HCT116 (cell line): ENCODE measurements at regions not wholly inside any gene's neighbourhood (a gene's known extent, or its start where the extent isn't known, plus 50 kb on each side); places are given as distances from the start of the nearest gene placed in this dataset.

Experiments
- ATAC-seq: fragments of 200-7000 bp; cut with Tn5 transposase; 2 replicates; pipeline ENCODE4 v1.9.1; 2020; ENCODE audit warnings: mild to moderate bottlenecking, moderate library complexity
- BruUV-seq: library from RNA; stranded (reverse); fragments of 400-500 nt; replicated peaks from 2 replicates; lab custom pipeline; 2021; lab: Mats Ljungman, UMichigan
- CTCF ChIA-PET: fragments of 300-600 bp; sonication (Branson Sonifier 250); formaldehyde crosslinking; loops from one replicate; lab custom pipeline; 2021; ENCODE audit warnings: antibody characterized with exemption; lab: Charles Lee
- POLR2A ChIA-PET: fragments of 300-600, 350-600 bp; sonication (Branson Sonifier 250); formaldehyde crosslinking; loops from one replicate; lab custom pipeline; 2021; ENCODE audit warnings: antibody characterized with exemption; lab: Charles Lee
- RAD21 ChIA-PET, 2 experiments: fragments of 300-600 bp; sonication (Branson Sonifier 250); formaldehyde crosslinking; loops; one replicate each; lab custom pipeline; 2023; ENCODE audit warnings: low total read pairs in 2 of 2; ENCODE audit not compliant: uncharacterized antibody in 2 of 2, unreplicated experiment in 2 of 2, low non-redundant PET in 1 of 2; lab: Charles Lee
- DNase-seq: peaks from one replicate; pipeline ENCODE4 v3.0.0-alpha.2; 2010; ENCODE audit warnings: low read depth, low spot score
- H2AFZ ChIP-seq: fragments of 200-600 bp; shearing (Covaris generic), sonication (generic); 2 replicates; pipeline ENCODE4 v1.6.1; 2017; ENCODE audit warnings: low read depth, mixed run types, mixed read lengths, antibody characterized with exemption, low read length; ENCODE audit not compliant: poor library complexity, severe bottlenecking
- H3K27ac ChIP-seq: 2 replicates; pipeline ENCODE4 v1.5.1; 2012; ENCODE audit warnings: low read depth, low read length
- H3K27me3 ChIP-seq: fragments of 200-600 bp; sonication (generic); 2 replicates; pipeline ENCODE4 v1.6.1; 2016; ENCODE audit warnings: mixed run types, low read length, mixed read lengths; ENCODE audit not compliant: insufficient read depth
- H3K36me3 ChIP-seq, 2 experiments: fragments of 200-500 bp in 1 of 2; fragments of 200-600 bp in 1 of 2; sonication (Bioruptor generic) in 1 of 2; sonication (generic) in 1 of 2; 2 replicates each; pipeline versions ENCODE4 v1.5.1 to v1.6.1; 2014 to 2016; ENCODE audit warnings: low read length in 2 of 2, inconsistent platforms in 1 of 2, mixed read lengths in 1 of 2, mixed run types in 1 of 2; ENCODE audit not compliant: insufficient read depth in 2 of 2, control insufficient read depth in 1 of 2
- H3K4me1 ChIP-seq, 2 experiments: fragments of 200-600 bp in 1 of 2; sonication (generic) in 1 of 2; 2 replicates each; pipeline versions ENCODE4 v1.5.1 to v1.6.1; 2012 to 2017; ENCODE audit warnings: low read length in 2 of 2, inconsistent platforms in 1 of 2, mild to moderate bottlenecking in 1 of 2, mixed read lengths in 1 of 2, mixed run types in 1 of 2, moderate library complexity in 1 of 2; ENCODE audit not compliant: insufficient read depth in 2 of 2, control insufficient read depth in 1 of 2
- H3K4me2 ChIP-seq: fragments of 200-600 bp; sonication (generic); 2 replicates; pipeline ENCODE4 v1.6.1; 2017; ENCODE audit warnings: mixed run types, low read length, mixed read lengths
- H3K4me3 ChIP-seq, 2 experiments: fragments of 200-600 bp in 1 of 2; sonication (generic) in 1 of 2; replicated peaks in 1 of 2; 2 replicates each; pipeline ENCODE4 v1.5.1; 2011 to 2016; ENCODE audit warnings: low read length in 2 of 2, control low read depth in 1 of 2, low read depth in 1 of 2, mild to moderate bottlenecking in 1 of 2, mixed read lengths in 1 of 2, mixed run types in 1 of 2
- H3K79me2 ChIP-seq: fragments of 200-600 bp; sonication (generic); 2 replicates; pipeline ENCODE4 v1.6.1; 2017; ENCODE audit warnings: mild to moderate bottlenecking, mixed run types, low read length, moderate library complexity, mixed read lengths; ENCODE audit not compliant: insufficient read depth
- H3K9ac ChIP-seq: fragments of 200-600 bp; sonication (generic); 2 replicates; pipeline ENCODE4 v1.6.1; 2016; ENCODE audit warnings: low read length, mixed read lengths
- H3K9me2 ChIP-seq: fragments of 200-600 bp; sonication (generic), shearing (Covaris generic); 2 replicates; pipeline ENCODE4 v1.6.1; 2017; ENCODE audit warnings: mixed run types, mild to moderate bottlenecking, moderate library complexity; ENCODE audit not compliant: insufficient read depth
- H3K9me3 ChIP-seq, 2 experiments: fragments of 200-500 bp in 1 of 2; fragments of 200-600 bp in 1 of 2; sonication (Bioruptor generic) in 1 of 2; sonication (generic) in 1 of 2; 2 replicates each; pipeline ENCODE4 v1.6.1; 2014 to 2017; ENCODE audit warnings: low read length in 2 of 2, mixed read lengths in 2 of 2, inconsistent platforms in 1 of 2, low read depth in 1 of 2, mild to moderate bottlenecking in 1 of 2, mixed run types in 1 of 2, moderate library complexity in 1 of 2; ENCODE audit not compliant: control insufficient read depth in 1 of 2, insufficient read depth in 1 of 2
- H4K20me1 ChIP-seq: fragments of 200-600 bp; sonication (generic), shearing (Covaris generic); 2 replicates; pipeline ENCODE4 v1.6.1; 2017; ENCODE audit warnings: mixed run types, mild to moderate bottlenecking, moderate library complexity; ENCODE audit not compliant: insufficient read depth
- CBX3 ChIP-seq: IDR thresholded peaks from 2 replicates; pipeline ENCODE4 v1.6.1; 2012; ENCODE audit warnings: low read depth
- EGR1 ChIP-seq: IDR thresholded peaks from 2 replicates; pipeline ENCODE4 v1.6.1; 2012; ENCODE audit warnings: low read depth
- ELF1 ChIP-seq: IDR thresholded peaks from 2 replicates; pipeline ENCODE4 v1.6.1; 2012; ENCODE audit warnings: low read depth, borderline replicate concordance
- EZH2 ChIP-seq: fragments of 200-600 bp; sonication (generic); IDR thresholded peaks from 2 replicates; pipeline ENCODE4 v1.6.1; 2017; ENCODE audit warnings: antibody characterized with exemption, mixed run types
- EZH2phosphoT487 ChIP-seq: fragments of 200-600 bp; IDR thresholded peaks from 2 replicates; pipeline ENCODE4 v1.6.1; 2018; ENCODE audit warnings: antibody characterized with exemption, borderline replicate concordance
- FOSL1 ChIP-seq: IDR thresholded peaks from 2 replicates; pipeline ENCODE4 v1.6.1; 2012; ENCODE audit warnings: low read depth
- JUND ChIP-seq: IDR thresholded peaks from 2 replicates; pipeline ENCODE4 v1.6.1; 2012
- POLR2A ChIP-seq: IDR thresholded peaks from 2 replicates; pipeline ENCODE4 v1.7.0; 2011; ENCODE audit warnings: borderline replicate concordance; ENCODE audit not compliant: insufficient read depth, insufficient read length; ENCODE audit errors: extremely low read depth
- POLR2AphosphoS5 ChIP-seq: IDR thresholded peaks from 2 replicates; pipeline ENCODE4 v1.6.1; 2011; ENCODE audit warnings: mild to moderate bottlenecking, low read depth, low read length, moderate library complexity
- RAD21 ChIP-seq: IDR thresholded peaks from 2 replicates; pipeline ENCODE4 v1.6.1; 2012; ENCODE audit warnings: low read depth, mild to moderate bottlenecking
- SP1 ChIP-seq: IDR thresholded peaks from 2 replicates; pipeline ENCODE4 v1.6.1; 2012; ENCODE audit warnings: low read depth
- SRF ChIP-seq: IDR thresholded peaks from 2 replicates; pipeline ENCODE4 v1.6.1; 2012; ENCODE audit warnings: low read depth
- TCF7L2 ChIP-seq: IDR thresholded peaks from 2 replicates; pipeline ENCODE4 v1.7.0; 2011; ENCODE audit warnings: borderline replicate concordance, inconsistent platforms; ENCODE audit not compliant: insufficient read depth, insufficient read length; ENCODE audit errors: extremely low read depth
- ZFX ChIP-seq: fragments of 450-650 bp; IDR thresholded peaks from 2 replicates; pipeline ENCODE4 v1.6.1; 2017
- ZNF274 ChIP-seq: fragments of 200-500 bp; sonication (Bioruptor generic); IDR thresholded peaks from 2 replicates; pipeline ENCODE4 v1.6.1; 2014; ENCODE audit warnings: mild to moderate bottlenecking, low read depth, low read length, inconsistent platforms
- intact Hi-C: fragments of 100-400 bp; cut with micrococcal nuclease; formaldehyde crosslinking; loops from 2 replicates; pipeline ENCODE4 v1.10.0; 2022
- TF ChIP-seq, protein P1 (sequence below), 3 experiments: fragments of 200-600 bp in 1 of 3; sonication (generic) in 1 of 3; IDR thresholded peaks in 2 of 3; conservative IDR thresholded peaks in 1 of 3; 2 replicates each; pipeline ENCODE4 v1.5.1; 2012 to 2017; ENCODE audit warnings: low read depth in 2 of 3, low read length in 2 of 3, antibody characterized with exemption in 1 of 3, borderline replicate concordance in 1 of 3, control low read depth in 1 of 3, mild to moderate bottlenecking in 1 of 3, mixed read lengths in 1 of 3, mixed run types in 1 of 3, moderate library complexity in 1 of 3; ENCODE audit not compliant: insufficient read depth in 1 of 3
- TF ChIP-seq, protein P2 (sequence below): IDR thresholded peaks from 2 replicates; pipeline ENCODE4 v1.6.1; 2012
- TF ChIP-seq, protein P3 (sequence below): IDR thresholded peaks from 2 replicates; pipeline ENCODE4 v1.6.1; 2012
- TF ChIP-seq, protein P4 (sequence below): IDR thresholded peaks from 2 replicates; pipeline ENCODE4 v1.6.1; 2011; ENCODE audit warnings: mild to moderate bottlenecking, low read length, moderate library complexity; ENCODE audit not compliant: insufficient replicate concordance; ENCODE audit errors: extremely low read depth

DNA sequence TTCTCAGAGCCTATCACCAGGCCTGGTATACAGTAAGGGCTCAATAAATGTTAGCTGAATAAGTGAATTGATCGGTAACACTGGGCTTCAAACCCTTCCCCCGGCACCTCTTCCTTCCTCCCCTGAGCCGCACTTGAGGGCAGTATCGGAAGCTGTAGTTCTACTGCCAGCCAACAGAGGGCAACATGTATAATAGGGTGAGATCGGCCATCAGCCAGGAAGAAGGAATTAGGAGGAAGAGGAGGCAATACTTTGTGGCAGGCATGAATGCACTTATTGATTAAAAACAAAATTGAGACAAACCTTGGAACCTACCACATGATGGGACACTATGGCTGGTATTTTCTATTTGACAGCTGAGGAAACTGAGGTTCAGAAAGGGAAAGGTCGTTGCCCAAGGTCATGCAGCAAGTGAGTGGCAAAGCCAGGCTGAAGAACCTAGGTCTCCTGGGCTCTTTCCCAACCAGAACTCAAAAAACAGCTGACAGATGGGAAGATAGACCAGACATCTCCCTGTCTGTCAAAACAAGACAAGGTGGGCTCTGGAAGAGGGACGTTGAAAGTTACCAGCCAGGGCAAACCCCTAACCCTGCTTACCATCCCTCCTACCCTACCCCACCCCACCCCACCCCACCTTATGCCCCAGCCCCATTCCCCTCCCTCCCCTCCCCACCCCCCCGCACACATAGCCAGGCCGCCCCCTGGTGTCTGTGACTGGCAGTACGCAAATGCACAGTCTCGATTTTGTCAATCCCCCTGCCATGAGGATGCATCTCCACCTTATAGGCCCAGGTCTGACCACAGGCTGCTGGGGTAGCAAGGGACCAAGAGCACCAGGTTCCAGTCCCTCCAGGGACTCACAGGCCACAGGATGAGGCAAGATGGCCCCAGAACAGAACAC, 107.3 kb upstream of the RUNX3 start:
- H3K27ac ChIP-seq = no peak overlapping the region
- DNase-seq (peak; percentile 48), ATAC-seq (peak; percentile 88)
- H3K4me2 ChIP-seq = peak overlapping the region; percentile 27
- no TSS peak for BruUV-seq
- no peaks in the 10 kb centered on the region for H3K36me3 ChIP-seq
- no peak overlapping the region for H3K9ac ChIP-seq
- no peaks in the 10 kb centered on the region for H3K27me3 ChIP-seq
- POLR2A ChIA-PET = interaction anchor here (0.7 kb wide), 1 partner anchor 1230 kb away, joined by 4 read pairs; no protein-coding TSS in a partner anchor
- no peaks in the 10 kb centered on the region for H4K20me1 ChIP-seq
- CTCF ChIA-PET = interaction anchor here (0.5 to 1.7 kb wide), 13 partner anchors 8 to 189 kb away, joined by 3 to 5 read pairs (median 3); no protein-coding TSS in a partner anchor
- RAD21 ChIA-PET = interaction anchor here in 1 of 2 experiments (0.9 kb wide), 1 partner anchor 105 kb away, joined by 3 read pairs; no protein-coding TSS in a partner anchor
- H3K9me3 ChIP-seq = no peaks in the 10 kb centered on the region
- peaks cover 0 to 8% of the 10 kb centered on the region in 2 experiments; a peak in 2 of 4 replicates for H3K4me1 ChIP-seq
- peak overlapping the region; percentile 5 for H2AFZ ChIP-seq
- no peaks in the 10 kb centered on the region for H3K9me2 ChIP-seq
- H3K79me2 ChIP-seq = no peaks in the 10 kb centered on the region
- TF ChIP-seq EGR1 (no peak), POLR2AphosphoS5 (no peak), TCF7L2 (no peak), ELF1 (no peak), JUND (no peak), CBX3 (peak; percentile 84), ZFX (no peak), RAD21 (peak; percentile 58), ZNF274 (no peak), SP1 (no peak), EZH2 (no peak), EZH2phosphoT487 (no peak), SRF (no peak), FOSL1 (no peak), POLR2A (no peak)
- TF ChIP-seq, protein P1, sequence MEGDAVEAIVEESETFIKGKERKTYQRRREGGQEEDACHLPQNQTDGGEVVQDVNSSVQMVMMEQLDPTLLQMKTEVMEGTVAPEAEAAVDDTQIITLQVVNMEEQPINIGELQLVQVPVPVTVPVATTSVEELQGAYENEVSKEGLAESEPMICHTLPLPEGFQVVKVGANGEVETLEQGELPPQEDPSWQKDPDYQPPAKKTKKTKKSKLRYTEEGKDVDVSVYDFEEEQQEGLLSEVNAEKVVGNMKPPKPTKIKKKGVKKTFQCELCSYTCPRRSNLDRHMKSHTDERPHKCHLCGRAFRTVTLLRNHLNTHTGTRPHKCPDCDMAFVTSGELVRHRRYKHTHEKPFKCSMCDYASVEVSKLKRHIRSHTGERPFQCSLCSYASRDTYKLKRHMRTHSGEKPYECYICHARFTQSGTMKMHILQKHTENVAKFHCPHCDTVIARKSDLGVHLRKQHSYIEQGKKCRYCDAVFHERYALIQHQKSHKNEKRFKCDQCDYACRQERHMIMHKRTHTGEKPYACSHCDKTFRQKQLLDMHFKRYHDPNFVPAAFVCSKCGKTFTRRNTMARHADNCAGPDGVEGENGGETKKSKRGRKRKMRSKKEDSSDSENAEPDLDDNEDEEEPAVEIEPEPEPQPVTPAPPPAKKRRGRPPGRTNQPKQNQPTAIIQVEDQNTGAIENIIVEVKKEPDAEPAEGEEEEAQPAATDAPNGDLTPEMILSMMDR (IDR thresholded peaks at IDR 0.05 in 2 of 3, conservative IDR thresholded peaks at IDR 0.05 in 1 of 3; ENCODE audit: borderline replicate concordance in 1 of 3, insufficient read depth in 1 of 3, low read depth in 2 of 3, low read length in 2 of 3) = peak; percentile 77 to 89 (median 85)
- TF ChIP-seq, protein P2, sequence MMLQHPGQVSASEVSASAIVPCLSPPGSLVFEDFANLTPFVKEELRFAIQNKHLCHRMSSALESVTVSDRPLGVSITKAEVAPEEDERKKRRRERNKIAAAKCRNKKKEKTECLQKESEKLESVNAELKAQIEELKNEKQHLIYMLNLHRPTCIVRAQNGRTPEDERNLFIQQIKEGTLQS = no peak
- TF ChIP-seq, protein P3, sequence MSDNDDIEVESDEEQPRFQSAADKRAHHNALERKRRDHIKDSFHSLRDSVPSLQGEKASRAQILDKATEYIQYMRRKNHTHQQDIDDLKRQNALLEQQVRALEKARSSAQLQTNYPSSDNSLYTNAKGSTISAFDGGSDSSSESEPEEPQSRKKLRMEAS = no peak; the same call in 1 of the 2 replicates
- TF ChIP-seq, protein P4, sequence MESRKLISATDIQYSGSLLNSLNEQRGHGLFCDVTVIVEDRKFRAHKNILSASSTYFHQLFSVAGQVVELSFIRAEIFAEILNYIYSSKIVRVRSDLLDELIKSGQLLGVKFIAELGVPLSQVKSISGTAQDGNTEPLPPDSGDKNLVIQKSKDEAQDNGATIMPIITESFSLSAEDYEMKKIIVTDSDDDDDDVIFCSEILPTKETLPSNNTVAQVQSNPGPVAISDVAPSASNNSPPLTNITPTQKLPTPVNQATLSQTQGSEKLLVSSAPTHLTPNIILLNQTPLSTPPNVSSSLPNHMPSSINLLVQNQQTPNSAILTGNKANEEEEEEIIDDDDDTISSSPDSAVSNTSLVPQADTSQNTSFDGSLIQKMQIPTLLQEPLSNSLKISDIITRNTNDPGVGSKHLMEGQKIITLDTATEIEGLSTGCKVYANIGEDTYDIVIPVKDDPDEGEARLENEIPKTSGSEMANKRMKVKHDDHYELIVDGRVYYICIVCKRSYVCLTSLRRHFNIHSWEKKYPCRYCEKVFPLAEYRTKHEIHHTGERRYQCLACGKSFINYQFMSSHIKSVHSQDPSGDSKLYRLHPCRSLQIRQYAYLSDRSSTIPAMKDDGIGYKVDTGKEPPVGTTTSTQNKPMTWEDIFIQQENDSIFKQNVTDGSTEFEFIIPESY = no peak
- TF ChIP-seq, all 23 proteins: peak for 3
- H3K4me3 ChIP-seq = no peak overlapping the region
- intact Hi-C loops = loop anchor here (1.0 to 5.0 kb wide), 3 partner anchors 105 to 190 kb away; no protein-coding TSS in a partner anchor
